OCI-LY1 (cell line): ENCODE measurements at regions not wholly inside any gene's neighbourhood (a gene's known extent, or its start where the extent isn't known, plus 50 kb on each side); places are given as distances from the start of the nearest gene placed in this dataset.
"Not testable (repeated sequence)": the region's sequence is repeated elsewhere in the genome, so short reads cannot be mapped to it uniquely, and the experiment has no call there.

ENCODE experiments used
- H2AFZ ChIP-seq: fragments of 200-600 bp; sonication (generic), shearing (Covaris generic); 2 replicates; pipeline ENCODE4 v1.6.0; 2014; ENCODE audit warnings: antibody characterized with exemption, mild to moderate bottlenecking, low read length
- H3F3A ChIP-seq: fragments of 200-600 bp; sonication (generic), shearing (Covaris generic); 2 replicates; pipeline ENCODE4 v1.6.0; 2014; ENCODE audit warnings: mild to moderate bottlenecking, antibody characterized with exemption, low read length, moderate library complexity; ENCODE audit not compliant: insufficient read depth
- H3K27ac ChIP-seq: fragments of 200-600 bp; sonication (generic); 2 replicates; pipeline ENCODE4 v1.5.1; 2014; ENCODE audit warnings: low read length, mixed run types, mild to moderate bottlenecking, low read depth; ENCODE audit not compliant: poor library complexity, severe bottlenecking
- H3K27me3 ChIP-seq: fragments of 200-600 bp; sonication (generic); 2 replicates; pipeline ENCODE4 v1.6.0; 2014; ENCODE audit warnings: antibody characterized with exemption, mild to moderate bottlenecking, low read length, moderate library complexity; ENCODE audit not compliant: insufficient read depth
- H3K36me3 ChIP-seq: fragments of 200-600 bp; sonication (generic); 2 replicates; pipeline ENCODE4 v1.6.1; 2014; ENCODE audit warnings: mild to moderate bottlenecking, antibody characterized with exemption, low read length, moderate library complexity, mixed read lengths; ENCODE audit not compliant: insufficient read depth
- H3K4me1 ChIP-seq: fragments of 200-600 bp; sonication (generic); 2 replicates; pipeline ENCODE4 v1.5.1; 2014; ENCODE audit warnings: mild to moderate bottlenecking, low read length, moderate library complexity; ENCODE audit not compliant: insufficient read depth, severe bottlenecking
- H3K4me2 ChIP-seq: fragments of 200-600 bp; sonication (generic), shearing (Covaris generic); 2 replicates; pipeline ENCODE4 v1.6.1; 2014; ENCODE audit warnings: low read length
- H3K4me3 ChIP-seq: fragments of 200-600 bp; sonication (generic); 2 replicates; pipeline ENCODE4 v1.5.1; 2014; ENCODE audit warnings: low read length, low read depth, mild to moderate bottlenecking, mixed read lengths; ENCODE audit not compliant: poor library complexity, severe bottlenecking
- H3K79me2 ChIP-seq: fragments of 200-600 bp; shearing (Covaris generic); 2 replicates; pipeline ENCODE4 v1.6.1; 2016; ENCODE audit warnings: mixed run types, low read length, mixed read lengths; ENCODE audit not compliant: insufficient read depth
- H3K9ac ChIP-seq: fragments of 200-600 bp; sonication (generic), shearing (Covaris generic); 2 replicates; pipeline ENCODE4 v1.6.1; 2014; ENCODE audit warnings: mild to moderate bottlenecking, low read length, mixed read lengths
- H3K9me2 ChIP-seq: fragments of 200-600 bp; sonication (generic), shearing (Covaris generic); 2 replicates; pipeline ENCODE4 v1.6.1; 2014; ENCODE audit warnings: low read depth, mild to moderate bottlenecking, low read length, mixed read lengths
- H3K9me3 ChIP-seq: fragments of 200-600 bp; shearing (Covaris generic); 2 replicates; pipeline ENCODE4 v1.6.1; 2014; ENCODE audit warnings: low read length, mixed read lengths
- H4K20me1 ChIP-seq: fragments of 200-600 bp; sonication (generic), shearing (Covaris generic); 2 replicates; pipeline ENCODE4 v1.6.0; 2016; ENCODE audit warnings: mild to moderate bottlenecking, low read length; ENCODE audit not compliant: insufficient read depth
- CTCF ChIP-seq: fragments of 200-600 bp; sonication (generic), shearing (Covaris generic); IDR thresholded peaks from 2 replicates; pipeline ENCODE4 v1.5.1; 2017; ENCODE audit warnings: mild to moderate bottlenecking, antibody characterized with exemption, low read length, moderate library complexity, mixed read lengths
- EZH2 ChIP-seq: fragments of 200-600 bp; sonication (generic), shearing (Covaris generic); IDR thresholded peaks from 2 replicates; pipeline ENCODE4 v1.8.0; 2017; ENCODE audit warnings: borderline replicate concordance, mixed run types, mild to moderate bottlenecking, antibody characterized with exemption, low read length, moderate library complexity, mixed read lengths

GRCh38 chr21:28852706-28853105, 140.0 kb downstream of the LTN1 start:
- no peak for TF ChIP-seq EZH2
- no peak for TF ChIP-seq CTCF
- Histone ChIP-seq H3K4me3 (no peak overlapping the region), H3K27ac (no peak overlapping the region), H3K9me2 (no peaks in the 10 kb centered on the region), H3K4me2 (no peak overlapping the region), H3K9ac (no peak overlapping the region), H2AFZ (no peak overlapping the region), H3K4me1 (no peaks in the 10 kb centered on the region), H3K36me3 (no peaks in the 10 kb centered on the region), H3K79me2 (no peaks in the 10 kb centered on the region), H4K20me1 (no peaks in the 10 kb centered on the region), H3K27me3 (no peaks in the 10 kb centered on the region), H3K9me3 (no peaks in the 10 kb centered on the region), H3F3A (no peaks in the 10 kb centered on the region)

- H4K20me1 ChIP-seq, result no peaks in the 10 kb centered on the region
- no peaks in the 10 kb centered on the region for H3K36me3 ChIP-seq
- no peak overlapping the region for H3K27ac ChIP-seq
- H2AFZ ChIP-seq, result no peak overlapping the region
- H3K4me1 ChIP-seq, result no peaks in the 10 kb centered on the region
- no peaks in the 10 kb centered on the region for H3F3A ChIP-seq
- no peaks in the 10 kb centered on the region for H3K9me2 ChIP-seq
- TF ChIP-seq CTCF (no peak), EZH2 (no peak)
- no peak overlapping the region for H3K4me2 ChIP-seq
- no peaks in the 10 kb centered on the region for H3K27me3 ChIP-seq
- H3K9me3 ChIP-seq, result no peaks in the 10 kb centered on the region
- no peak overlapping the region for H3K9ac ChIP-seq
- H3K79me2 ChIP-seq, result no peaks in the 10 kb centered on the region
- H3K4me3 ChIP-seq, result no peak overlapping the region
Measured at GRCh38 chr21:28851645-28852044, 141.0 kb downstream of the LTN1 start.

GRCh38 chr21:28839237-28839636, 153.4 kb downstream of the LTN1 start:
- not testable (repeated sequence) for H3K4me3 ChIP-seq, H3K36me3 ChIP-seq, H3K9me2 ChIP-seq, H4K20me1 ChIP-seq, H3K4me1 ChIP-seq, H3K9ac ChIP-seq, H3F3A ChIP-seq, H3K27me3 ChIP-seq, H2AFZ ChIP-seq, H3K79me2 ChIP-seq, H3K27ac ChIP-seq, H3K4me2 ChIP-seq, H3K9me3 ChIP-seq

DNA sequence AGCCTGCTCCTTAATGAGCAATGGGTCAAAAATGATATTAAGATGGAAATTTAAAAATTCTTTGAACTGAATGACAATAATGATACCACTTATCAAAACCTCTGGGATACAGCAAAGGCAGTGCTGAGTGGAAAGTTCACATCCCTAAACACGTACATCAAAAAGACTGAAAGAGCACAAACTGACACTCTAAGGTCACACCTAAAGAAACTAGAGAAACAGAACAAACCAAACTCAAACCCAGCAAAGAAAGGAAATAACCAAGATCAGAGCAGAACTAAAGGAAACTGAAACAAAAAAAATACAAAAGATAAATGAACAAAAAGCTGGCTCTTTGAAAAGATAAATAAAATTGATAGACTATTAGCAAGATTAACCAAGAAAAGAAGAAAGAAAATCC, 155.3 kb downstream of the LTN1 start:
- not testable (repeated sequence) for H4K20me1 ChIP-seq, H2AFZ ChIP-seq, H3K4me3 ChIP-seq, H3K36me3 ChIP-seq, H3K79me2 ChIP-seq, H3K4me1 ChIP-seq, H3K4me2 ChIP-seq, H3K9me2 ChIP-seq, H3K9ac ChIP-seq, H3K9me3 ChIP-seq, H3F3A ChIP-seq, H3K27me3 ChIP-seq, H3K27ac ChIP-seq

- not testable (repeated sequence) for H4K20me1 ChIP-seq, H3F3A ChIP-seq, H3K9me3 ChIP-seq, H2AFZ ChIP-seq, H3K4me3 ChIP-seq, H3K4me1 ChIP-seq, H3K27ac ChIP-seq, H3K9ac ChIP-seq, H3K4me2 ChIP-seq, H3K9me2 ChIP-seq, H3K79me2 ChIP-seq, H3K27me3 ChIP-seq, H3K36me3 ChIP-seq
Measured at GRCh38 chr21:28836588-28836987, 156.1 kb downstream of the LTN1 start.
